ENCODE measurements at regions not wholly inside any gene's neighbourhood (a gene's known extent, or its start where the extent isn't known, plus 50 kb on each side); places are given as distances from the start of the nearest gene placed in this dataset.

DNA sequence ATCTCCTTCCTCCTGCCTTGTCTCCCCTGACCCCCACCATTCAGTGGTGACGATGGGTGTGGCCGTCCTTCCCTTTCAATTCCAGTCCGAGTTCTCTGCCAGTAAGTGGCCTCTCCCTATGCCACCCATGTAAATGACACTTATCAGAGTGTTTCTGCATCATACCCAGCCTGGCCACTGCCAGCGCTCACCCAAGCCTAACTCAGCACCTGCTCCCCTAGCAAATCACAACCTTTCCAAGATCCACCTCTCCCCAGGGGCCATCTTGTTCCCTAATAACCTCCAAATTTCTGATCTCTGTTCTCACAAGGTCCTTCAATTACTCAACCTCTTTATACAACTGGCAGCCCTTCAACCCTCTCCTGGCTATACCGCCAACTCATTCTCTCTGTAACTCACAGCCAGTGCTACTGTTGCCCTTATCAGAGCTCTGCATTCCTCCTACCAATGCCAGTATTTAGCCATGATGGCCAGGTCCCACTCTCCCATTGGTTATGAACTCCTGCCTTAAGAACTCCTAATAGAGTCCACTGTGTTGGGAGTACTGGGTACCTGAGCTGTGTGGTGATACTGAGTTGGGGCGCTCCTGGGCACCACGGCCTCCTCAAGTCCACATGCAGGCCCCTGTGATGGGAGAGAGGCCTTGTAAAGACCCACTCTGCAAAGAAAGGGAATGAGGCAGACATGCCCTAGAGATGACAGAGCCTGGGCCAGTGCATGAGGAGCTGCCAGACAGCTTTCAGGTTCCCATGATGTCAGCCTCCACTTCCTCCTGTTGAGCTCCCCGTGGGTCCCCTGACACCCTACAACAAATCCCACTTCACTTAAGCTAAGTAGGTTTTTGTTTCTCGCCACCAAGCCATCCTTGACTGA is 187.4 kb upstream of the RREB1 start (continued):
- TF ChIP-seq, protein P1, sequence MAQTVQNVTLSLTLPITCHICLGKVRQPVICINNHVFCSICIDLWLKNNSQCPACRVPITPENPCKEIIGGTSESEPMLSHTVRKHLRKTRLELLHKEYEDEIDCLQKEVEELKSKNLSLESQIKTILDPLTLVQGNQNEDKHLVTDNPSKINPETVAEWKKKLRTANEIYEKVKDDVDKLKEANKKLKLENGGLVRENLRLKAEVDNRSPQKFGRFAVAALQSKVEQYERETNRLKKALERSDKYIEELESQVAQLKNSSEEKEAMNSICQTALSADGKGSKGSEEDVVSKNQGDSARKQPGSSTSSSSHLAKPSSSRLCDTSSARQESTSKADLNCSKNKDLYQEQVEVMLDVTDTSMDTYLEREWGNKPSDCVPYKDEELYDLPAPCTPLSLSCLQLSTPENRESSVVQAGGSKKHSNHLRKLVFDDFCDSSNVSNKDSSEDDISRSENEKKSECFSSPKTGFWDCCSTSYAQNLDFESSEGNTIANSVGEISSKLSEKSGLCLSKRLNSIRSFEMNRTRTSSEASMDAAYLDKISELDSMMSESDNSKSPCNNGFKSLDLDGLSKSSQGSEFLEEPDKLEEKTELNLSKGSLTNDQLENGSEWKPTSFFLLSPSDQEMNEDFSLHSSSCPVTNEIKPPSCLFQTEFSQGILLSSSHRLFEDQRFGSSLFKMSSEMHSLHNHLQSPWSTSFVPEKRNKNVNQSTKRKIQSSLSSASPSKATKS (CRISPR knock-in tag; IDR thresholded peaks at IDR 0.05): no peak
- TF ChIP-seq, protein P2, sequence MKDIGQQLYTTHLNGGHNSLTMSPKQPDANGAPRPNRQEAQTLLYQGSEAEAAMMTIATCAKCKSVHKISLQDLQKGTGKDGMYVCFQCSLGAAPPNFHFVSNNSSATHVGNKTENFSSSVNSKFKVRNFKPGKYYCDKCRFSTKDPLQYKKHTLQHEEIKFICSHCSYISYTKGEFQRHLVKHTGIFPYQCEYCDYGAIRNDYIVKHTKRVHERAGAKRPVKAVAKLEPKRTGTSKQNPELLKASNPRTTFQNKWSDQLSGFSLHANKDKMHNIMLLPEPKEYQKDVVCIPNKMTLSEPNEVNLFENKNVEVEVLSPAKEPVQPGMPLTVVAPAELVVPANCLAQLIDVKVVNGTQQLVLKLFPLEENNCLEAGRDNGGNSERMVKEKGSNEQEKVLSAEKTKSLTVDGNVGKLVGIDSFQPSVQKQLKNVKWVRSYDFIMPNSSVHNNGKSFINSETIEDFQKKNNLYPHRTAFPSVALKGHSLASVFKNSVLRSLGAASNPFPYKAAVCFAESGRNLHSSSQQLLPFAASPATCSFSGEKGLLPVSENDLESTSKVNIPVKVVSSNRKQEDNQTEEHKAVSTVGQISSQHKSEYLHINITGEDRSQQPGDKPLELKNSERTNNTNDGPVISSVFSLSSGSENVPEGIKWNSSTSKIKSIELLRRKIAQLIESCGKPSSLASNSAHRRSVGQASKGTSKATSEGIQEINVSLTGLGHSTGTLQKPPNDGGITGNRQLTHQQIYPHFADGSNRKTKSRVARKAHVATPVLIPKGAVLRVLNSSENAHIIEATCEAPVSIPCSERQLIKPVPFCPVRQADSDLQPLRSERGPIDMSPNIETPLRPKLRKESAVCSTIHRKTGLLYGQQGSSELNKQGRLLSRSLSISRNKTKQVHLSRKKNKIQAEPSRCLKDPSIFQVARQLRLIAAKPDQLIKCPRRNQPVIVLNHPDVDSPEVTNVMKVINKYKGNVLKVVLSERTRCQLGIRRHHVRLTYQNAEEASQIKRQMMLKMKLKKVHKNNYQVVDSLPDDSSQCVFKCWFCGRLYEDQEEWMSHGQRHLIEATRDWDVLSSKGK (CRISPR knock-in tag; IDR thresholded peaks at IDR 0.05): no peak
- TF ChIP-seq, protein P3, sequence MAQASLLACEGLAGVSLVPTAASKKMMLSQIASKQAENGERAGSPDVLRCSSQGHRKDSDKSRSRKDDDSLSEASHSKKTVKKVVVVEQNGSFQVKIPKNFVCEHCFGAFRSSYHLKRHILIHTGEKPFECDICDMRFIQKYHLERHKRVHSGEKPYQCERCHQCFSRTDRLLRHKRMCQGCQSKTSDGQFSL (CRISPR knock-in tag; IDR thresholded peaks at IDR 0.05): no peak
- TF ChIP-seq, protein P3 (tag; IDR thresholded peaks at IDR 0.05): no peak

All from K562 (cell line).